T follicular helper cell (primary cell): ENCODE measurements at regions not wholly inside any gene's neighbourhood (a gene's known extent, or its start where the extent isn't known, plus 50 kb on each side); places are given as distances from the start of the nearest gene placed in this dataset.

ENCODE experiments used
- DNase-seq: peaks from one replicate; pipeline ENCODE4 v3.0.0-alpha.2; 2020; ENCODE audit warnings: low read depth

GRCh38 chr4:151987606-151988005, 226.8 kb upstream of the GATB start:
- no peak for DNase-seq

DNA sequence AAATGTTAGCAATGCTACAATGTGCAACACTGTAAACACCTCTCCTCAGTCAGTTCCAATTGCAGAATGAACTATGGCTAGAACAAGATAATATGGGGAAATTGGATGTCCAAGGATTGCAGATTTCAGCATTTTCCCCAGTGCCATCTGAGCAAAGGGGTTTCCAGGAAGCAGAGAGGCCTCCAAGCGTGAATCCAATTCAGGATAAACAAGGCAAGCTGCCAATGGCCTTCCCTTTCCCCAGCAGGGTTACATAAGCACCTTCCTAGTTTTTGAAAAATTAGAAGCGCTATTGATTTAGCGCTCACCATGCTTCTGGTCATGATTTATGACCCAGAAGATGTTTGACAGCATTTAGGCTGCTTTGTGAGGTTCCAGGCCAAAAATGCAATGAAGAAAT, 223.0 kb upstream of the GATB start:
- no peak for DNase-seq

- DNase-seq = no peak
These were observed 219.0 kb upstream of the GATB start for GRCh38 chr4:151979819-151980218.

DNA sequence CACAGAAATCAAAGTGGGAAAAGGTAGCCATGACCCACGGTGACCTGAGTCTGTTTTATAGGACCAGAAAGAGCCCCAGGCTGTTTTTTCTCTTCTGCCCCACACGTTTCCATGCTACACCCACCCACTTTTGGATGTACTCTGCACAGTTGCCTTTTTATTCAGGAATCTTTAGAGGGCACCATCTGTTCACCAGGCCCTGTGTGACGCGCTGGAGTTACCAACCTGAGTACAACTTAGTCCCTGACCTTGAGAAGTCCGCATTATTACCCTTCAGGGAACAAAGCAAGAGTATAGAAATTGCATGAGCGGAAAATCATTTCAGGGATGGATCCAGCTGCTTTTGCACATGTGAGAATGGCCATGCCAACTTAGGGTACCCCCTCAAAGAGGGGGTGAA, 207.8 kb upstream of the GATB start:
- no peak for DNase-seq

GRCh38 chr4:151967074-151967473, 206.3 kb upstream of the GATB start:
- no peak for DNase-seq

GRCh38 chr4:151962138-151962823, 201.5 kb upstream of the GATB start:
- no peak for DNase-seq

GRCh38 chr4:151961456-151961855, 200.6 kb upstream of the GATB start:
- DNase-seq = no peak

- DNase-seq = no peak
These were observed 199.8 kb upstream of the GATB start for GRCh38 chr4:151960449-151961230.

- DNase-seq = no peak
These were observed 196.3 kb upstream of the GATB start for GRCh38 chr4:151957153-151957552.

GRCh38 chr4:151955721-151956380, 195.0 kb upstream of the GATB start:
- DNase-seq = no peak

DNA sequence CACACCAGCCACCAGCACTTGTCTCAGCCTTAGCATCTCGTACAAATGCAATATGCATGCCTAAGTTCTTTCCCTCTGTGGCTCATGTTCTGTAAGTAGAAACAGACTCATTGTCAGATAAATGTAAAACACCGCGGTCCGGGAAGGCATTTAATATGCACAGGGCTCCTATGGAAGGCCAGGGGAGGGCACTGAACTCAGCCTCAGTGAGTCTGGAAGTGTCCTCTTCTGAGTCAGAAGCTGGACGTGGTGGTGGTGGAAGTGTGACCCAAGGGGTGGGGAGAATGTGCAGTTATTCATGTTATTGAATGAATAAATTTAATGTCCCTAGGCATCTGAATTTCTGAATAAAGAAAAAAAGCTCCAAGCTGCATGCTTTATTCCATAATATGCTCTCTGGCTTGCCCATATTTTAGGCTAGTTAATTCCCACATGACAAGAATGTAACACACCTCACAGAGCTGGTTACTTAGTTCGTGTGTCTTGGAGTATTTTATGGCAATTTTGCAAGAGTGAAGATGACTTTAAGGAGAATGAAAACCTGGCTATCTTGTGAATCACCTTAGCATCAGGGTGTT, 193.1 kb upstream of the GATB start:
- no peak for DNase-seq

GRCh38 chr4:151953312-151953711, 192.5 kb upstream of the GATB start:
- no peak for DNase-seq

GRCh38 chr4:151952711-151953254, 192.0 kb upstream of the GATB start:
- no peak for DNase-seq

DNA sequence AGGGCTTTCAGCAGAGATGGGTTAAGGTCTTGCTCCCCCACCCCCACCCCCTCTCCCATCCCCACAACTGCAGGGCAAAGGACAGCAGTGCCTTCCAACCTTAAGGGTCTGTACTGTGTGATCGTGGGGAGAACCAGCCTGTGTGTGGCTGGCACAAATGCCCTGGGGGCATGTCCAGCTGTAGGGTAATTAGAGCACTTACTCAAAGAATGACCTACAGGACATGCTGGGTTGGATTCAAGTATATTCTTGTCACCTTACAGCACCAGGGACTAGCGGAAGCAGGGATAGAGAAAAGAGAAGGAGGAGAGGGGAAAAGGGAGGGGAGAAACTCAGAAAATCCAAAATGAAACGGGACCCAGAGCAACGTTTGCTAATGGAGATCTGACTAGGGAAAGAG, 191.3 kb upstream of the GATB start:
- DNase-seq = no peak

GRCh38 chr4:151951671-151952050, 190.9 kb upstream of the GATB start:
- no peak for DNase-seq

GRCh38 chr4:151950993-151951670, 190.3 kb upstream of the GATB start:
- no peak for DNase-seq

DNA sequence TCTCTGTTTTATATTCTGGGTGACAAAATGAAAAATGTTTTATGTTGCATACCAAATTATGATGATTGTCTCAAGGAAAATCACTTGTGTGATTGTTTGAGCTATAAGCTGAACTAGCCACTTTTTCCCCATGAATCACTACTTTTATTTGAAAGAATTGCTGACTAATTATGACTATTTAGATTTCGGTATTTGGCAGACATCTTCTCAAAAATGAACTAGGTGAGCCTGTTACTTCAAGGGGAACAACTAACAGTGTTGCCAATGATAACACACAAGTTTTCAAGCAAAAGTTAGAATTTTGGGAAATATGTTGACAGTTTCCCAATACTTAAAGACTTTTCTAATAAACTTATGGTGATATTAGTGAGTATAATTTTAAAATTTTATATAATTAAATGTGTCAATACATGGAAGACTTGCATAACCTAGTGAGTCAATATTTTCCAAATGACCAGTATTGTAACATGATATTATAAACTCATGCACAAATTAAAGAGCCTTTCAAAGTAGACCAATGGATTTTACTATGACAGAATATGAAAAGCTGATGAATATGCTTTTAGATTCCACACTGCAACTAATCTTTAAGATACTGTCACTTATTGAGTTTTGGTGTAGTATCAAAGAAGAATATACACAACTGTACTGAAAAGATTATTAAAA, 187.7 kb upstream of the GATB start:
- DNase-seq = no peak

DNA sequence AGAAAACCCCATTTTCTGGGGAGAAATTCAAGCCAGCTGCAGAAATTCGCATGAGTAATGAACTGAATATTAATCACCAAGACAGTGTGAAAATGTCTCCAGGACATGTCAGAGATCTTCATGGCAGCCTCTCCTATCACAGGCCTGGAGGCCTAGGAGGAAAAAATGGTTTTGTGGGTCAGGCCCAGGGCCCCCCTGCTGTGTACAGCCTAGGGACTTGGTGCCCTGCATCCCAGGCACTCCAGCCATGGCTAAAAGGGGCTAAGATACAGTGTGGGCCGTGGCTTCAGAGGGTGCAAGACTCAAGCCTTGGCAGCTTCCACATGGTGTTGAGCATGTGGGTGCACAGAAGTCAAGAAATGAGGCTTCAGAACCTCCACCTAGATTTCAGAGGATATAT, 185.9 kb upstream of the GATB start:
- no peak for DNase-seq

DNA sequence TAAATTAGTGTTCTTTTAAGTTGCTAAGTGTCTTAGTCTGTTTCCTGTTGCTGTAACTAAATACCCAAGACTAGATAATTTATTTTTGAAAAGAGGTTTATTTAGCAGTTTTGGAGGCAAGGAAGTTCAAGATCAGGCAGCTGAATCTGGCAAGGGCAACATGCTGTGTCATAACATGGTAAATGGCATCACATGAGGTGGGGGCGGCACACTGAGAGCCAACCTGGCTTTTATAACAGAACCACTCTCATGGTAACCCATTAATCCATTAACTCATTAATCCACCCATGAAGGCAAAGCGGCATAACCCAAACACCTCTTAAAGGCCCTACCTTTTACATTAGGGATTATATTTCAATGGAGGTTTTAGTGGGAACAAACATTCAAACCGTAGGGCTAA, 182.2 kb upstream of the GATB start:
- no peak for DNase-seq

- no peak for DNase-seq
These were observed 180.3 kb upstream of the GATB start for GRCh38 chr4:151940926-151941617.

DNA sequence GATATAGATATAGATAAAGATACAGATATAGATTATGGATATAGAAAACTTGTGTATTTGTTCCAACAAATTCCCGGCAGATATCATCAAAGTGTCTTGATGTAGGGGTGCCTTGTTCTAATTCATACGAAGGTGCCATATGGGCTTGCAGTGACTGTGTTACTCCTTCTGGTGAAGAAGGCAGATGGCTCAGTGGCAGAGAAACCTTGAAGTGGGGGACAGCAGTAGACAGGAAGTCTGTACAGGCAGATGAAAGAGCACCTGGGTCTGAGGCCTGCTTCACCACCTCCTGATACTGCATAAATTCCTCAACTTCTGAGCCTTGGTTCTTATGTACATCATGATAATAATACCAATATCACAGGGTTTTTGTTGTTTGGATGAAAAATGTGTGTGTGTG, 179.5 kb upstream of the GATB start:
- DNase-seq = no peak
